ENCODE measurements at regions not wholly inside any gene's neighbourhood (a gene's known extent, or its start where the extent isn't known, plus 50 kb on each side); places are given as distances from the start of the nearest gene placed in this dataset.

- H3K4me3 Mint-ChIP-seq, result no peak overlapping the region
- no peaks in the 10 kb centered on the region for H3K4me1 ChIP-seq (ENCODE audit: control insufficient read depth in 1 of 2, insufficient read depth in 2 of 2, low read length in 2 of 2)
- H3K27me3 ChIP-seq (ENCODE audit: control insufficient read depth in 2 of 2, insufficient read depth in 2 of 2, low read length in 2 of 2), result no peaks in the 10 kb centered on the region
- intact Hi-C loops (cut with micrococcal nuclease), result no loop called here
- H3K27ac ChIP-seq (ENCODE audit: low read depth in 1 of 2, low read length in 2 of 2), result no peak overlapping the region
- no peaks in the 10 kb centered on the region for H3K79me2 ChIP-seq (ENCODE audit: insufficient read depth, low read length)
- peaks cover 2 to 5% (median 4%) of the 10 kb centered on the region in 3 donors for H3K27me3 Mint-ChIP-seq (ENCODE audit: low read depth in 3 of 3)
- no peaks in the 10 kb centered on the region for H3K36me3 ChIP-seq (replicated peaks in 1 of 2; ENCODE audit: control insufficient read depth in 1 of 2, insufficient read depth in 2 of 2, low read length in 2 of 2)
- no peak overlapping the region for H3K9ac ChIP-seq (ENCODE audit: insufficient read depth, low read length, poor library complexity, severe bottlenecking)
- no peak overlapping the region for H2AFZ ChIP-seq (ENCODE audit: insufficient read depth, low read depth, low read length, poor library complexity, severe bottlenecking)
- H3K9me3 ChIP-seq (replicated peaks in 1 of 2; ENCODE audit: control insufficient read depth in 1 of 2, insufficient read depth in 1 of 2, low read length in 2 of 2), result no peaks in the 10 kb centered on the region
- no peaks in the 10 kb centered on the region for H4K20me1 ChIP-seq (ENCODE audit: insufficient read depth, low read length)
- TF ChIP-seq CTCF (IDR thresholded peaks at IDR 0.05), result no peak
- peaks cover 0 to 6% (median 0%) of the 10 kb centered on the region in 7 donors for H3K9me3 Mint-ChIP-seq
- WGBS (ENCODE audit: insufficient coverage), result 100% methylated on average over 1 of the region's 11 CpGs
- DNase-seq, result no peak
- no peak overlapping the region for H3K27ac Mint-ChIP-seq
- H3K4me1 Mint-ChIP-seq, result no peaks in the 10 kb centered on the region
- H3K4me3 ChIP-seq (replicated peaks in 1 of 3; ENCODE audit: low read depth in 2 of 3, low read length in 3 of 3), result no peak overlapping the region
- no peak overlapping the region for H3K4me2 ChIP-seq (replicated peaks; ENCODE audit: extremely low read depth, low read length, poor library complexity, severe bottlenecking)
- no peaks in the 10 kb centered on the region for H3K36me3 Mint-ChIP-seq
These were observed 593.3 kb downstream of the CDK5RAP2 start for GRCh38 chr9:119986713-119987112.

GRCh38 chr9:119986205-119986604 lies 593.8 kb downstream of the CDK5RAP2 start:
- Histone ChIP-seq H4K20me1 (ENCODE audit: insufficient read depth, low read length) (no peaks in the 10 kb centered on the region), H3K4me3 (replicated peaks in 1 of 3; ENCODE audit: low read depth in 2 of 3, low read length in 3 of 3) (no peak overlapping the region), H3K4me1 (ENCODE audit: control insufficient read depth in 1 of 2, insufficient read depth in 2 of 2, low read length in 2 of 2) (no peaks in the 10 kb centered on the region), H2AFZ (ENCODE audit: insufficient read depth, low read depth, low read length, poor library complexity, severe bottlenecking) (no peak overlapping the region), H3K4me2 (replicated peaks; ENCODE audit: extremely low read depth, low read length, poor library complexity, severe bottlenecking) (no peak overlapping the region), H3K79me2 (ENCODE audit: insufficient read depth, low read length) (no peaks in the 10 kb centered on the region), H3K36me3 (replicated peaks in 1 of 2; ENCODE audit: control insufficient read depth in 1 of 2, insufficient read depth in 2 of 2, low read length in 2 of 2) (no peaks in the 10 kb centered on the region), H3K9ac (ENCODE audit: insufficient read depth, low read length, poor library complexity, severe bottlenecking) (no peak overlapping the region), H3K27me3 (ENCODE audit: control insufficient read depth in 2 of 2, insufficient read depth in 2 of 2, low read length in 2 of 2) (no peaks in the 10 kb centered on the region), H3K27ac (ENCODE audit: low read depth in 1 of 2, low read length in 2 of 2) (no peak overlapping the region), H3K9me3 (replicated peaks in 1 of 2; ENCODE audit: control insufficient read depth in 1 of 2, insufficient read depth in 1 of 2, low read length in 2 of 2) (no peaks in the 10 kb centered on the region)
- Mint-ChIP-seq H3K4me1 (no peaks in the 10 kb centered on the region), H3K36me3 (no peaks in the 10 kb centered on the region), H3K4me3 (no peak overlapping the region), H3K9me3 (peaks cover 0 to 6% (median 0%) of the 10 kb centered on the region in 7 donors), H3K27me3 (ENCODE audit: low read depth in 3 of 3) (peaks cover 2 to 5% (median 4%) of the 10 kb centered on the region in 3 donors), H3K27ac (no peak overlapping the region)
- intact Hi-C loops (cut with micrococcal nuclease), result no loop called here
- 50% methylated on average over 2 of the region's 4 CpGs for WGBS (ENCODE audit: insufficient coverage)
- no peak for DNase-seq
- TF ChIP-seq CTCF (IDR thresholded peaks at IDR 0.05), result no peak

Data from CD14-positive monocyte (primary cell).